HG03025 (cell line): ENCODE measurements at regions not wholly inside any gene's neighbourhood (a gene's known extent, or its start where the extent isn't known, plus 50 kb on each side); places are given as distances from the start of the nearest gene placed in this dataset.

Experiments used
- ATAC-seq: cut with Tn5 transposase; IDR thresholded peaks from one replicate; pipeline ENCODE4 v1.9.1; 2021; ENCODE audit warnings: mild to moderate bottlenecking, moderate library complexity; ENCODE audit not compliant: unreplicated experiment, low FRiP score

DNA sequence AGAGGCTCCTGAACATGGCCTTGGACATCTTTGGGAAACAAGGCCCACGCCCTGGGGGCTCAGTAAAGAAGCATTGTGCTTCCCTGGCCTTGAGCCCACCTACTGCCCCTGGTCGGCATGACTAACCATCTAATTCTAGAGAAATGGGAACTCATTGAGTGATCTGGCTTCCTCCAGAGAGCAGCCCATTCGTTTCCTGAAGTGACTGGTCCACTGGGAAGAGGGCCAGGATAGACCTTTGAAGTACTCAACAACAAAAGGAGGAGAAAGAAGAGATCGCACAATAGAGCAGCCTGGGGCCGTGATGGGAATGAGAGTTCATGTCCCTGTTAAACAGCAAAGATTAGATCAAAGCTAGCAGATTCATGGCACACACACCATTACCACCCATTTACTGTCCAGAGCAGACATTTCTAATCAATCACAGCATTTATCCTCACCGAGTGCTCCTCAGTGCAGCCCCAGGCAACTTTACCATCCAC, 514.4 kb upstream of the PROK2 start:
- ATAC-seq, result no peak

DNA sequence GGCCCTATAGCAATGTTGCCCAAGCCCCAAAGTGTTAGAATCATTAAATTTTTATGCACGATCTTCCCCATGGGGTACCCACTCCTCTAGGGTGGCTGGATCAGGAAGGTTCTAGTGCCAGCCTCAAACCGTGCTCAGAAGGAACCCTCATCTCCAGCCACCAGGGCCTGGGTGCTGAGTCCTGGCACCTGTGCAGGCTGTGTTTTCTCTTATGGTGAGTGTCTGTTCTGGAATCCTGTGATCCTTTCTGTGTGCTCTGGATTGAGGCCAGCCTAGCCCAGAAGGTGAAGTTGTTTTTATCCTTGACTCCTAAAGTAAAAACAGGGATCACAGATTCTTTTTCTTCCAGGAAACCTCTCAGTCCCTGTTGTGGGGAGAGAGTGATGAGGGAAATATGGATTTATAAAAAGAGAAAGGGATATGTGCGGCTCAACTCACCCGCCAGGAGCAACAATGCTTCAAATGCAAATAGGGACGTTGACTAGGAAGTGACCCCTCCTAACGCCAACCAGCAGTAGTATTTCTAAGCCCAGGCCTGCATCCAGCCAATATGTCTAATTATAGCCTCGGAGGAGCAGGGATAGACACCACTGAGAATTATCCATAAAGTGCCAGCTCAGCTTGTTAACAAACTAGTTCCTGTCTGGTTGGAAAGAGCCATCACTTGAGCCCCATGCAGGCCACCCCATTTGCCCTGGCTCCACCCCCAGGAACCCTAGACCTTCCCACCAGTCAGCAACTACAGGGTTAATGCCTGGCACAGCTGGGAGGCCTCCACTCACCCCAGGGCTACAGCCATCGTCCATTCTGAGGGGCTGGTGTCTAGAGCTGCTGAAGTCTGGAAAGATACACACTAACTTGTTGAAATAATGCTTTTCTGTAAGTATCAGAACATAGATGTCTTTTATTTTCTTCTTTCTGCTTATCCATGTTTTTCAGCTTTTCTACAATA, 513.5 kb upstream of the PROK2 start:
- ATAC-seq, result no peak

DNA sequence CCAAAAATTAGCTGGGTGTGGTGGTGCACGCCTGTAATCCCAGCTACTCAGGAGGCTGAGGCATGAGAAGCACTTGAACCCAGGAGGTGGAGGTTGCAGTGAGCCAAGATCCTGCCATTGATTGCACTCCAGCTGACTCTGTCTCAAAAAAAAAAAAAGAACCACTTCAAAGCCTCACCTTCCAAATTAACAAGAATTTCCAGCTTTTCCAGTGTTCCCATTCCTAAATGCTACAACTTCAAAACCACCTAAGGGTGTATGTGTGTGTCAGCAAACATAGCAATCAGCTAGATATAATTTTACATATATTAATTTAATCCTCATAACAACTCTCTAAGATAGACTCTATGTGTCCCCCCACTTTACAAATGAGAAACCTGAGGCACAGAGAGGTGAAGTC, 512.5 kb upstream of the PROK2 start:
- ATAC-seq, result no peak

DNA sequence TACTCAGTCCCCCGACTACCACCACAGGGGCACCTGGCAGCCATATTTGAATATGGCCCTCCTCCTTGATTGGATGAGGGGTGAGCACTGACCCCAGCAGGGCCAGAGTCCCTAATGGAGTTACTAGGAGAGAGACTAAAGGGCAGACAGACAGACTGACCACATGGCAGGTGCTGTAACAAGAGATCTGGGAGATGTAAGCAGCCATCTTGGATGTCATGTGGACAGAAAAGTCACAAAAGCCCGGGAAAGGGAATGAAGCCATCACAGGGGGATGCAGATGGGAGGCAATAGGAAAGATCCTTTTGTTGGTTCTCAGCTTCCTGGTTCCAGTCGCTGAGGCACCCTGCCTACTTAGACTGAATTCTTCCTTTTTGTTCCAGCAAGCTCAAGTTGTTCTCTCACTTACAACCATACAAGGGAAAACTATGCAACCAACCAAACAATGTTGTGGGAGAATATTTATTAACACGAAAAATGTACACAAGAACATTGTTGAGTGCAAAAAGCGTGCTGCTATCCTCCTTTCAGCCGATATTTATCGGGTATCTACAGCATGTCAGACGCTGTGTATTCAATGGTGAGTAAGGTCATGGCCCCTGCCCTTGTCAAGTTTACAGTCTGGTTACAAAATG, 511.6 kb upstream of the PROK2 start:
- no peak for ATAC-seq

DNA sequence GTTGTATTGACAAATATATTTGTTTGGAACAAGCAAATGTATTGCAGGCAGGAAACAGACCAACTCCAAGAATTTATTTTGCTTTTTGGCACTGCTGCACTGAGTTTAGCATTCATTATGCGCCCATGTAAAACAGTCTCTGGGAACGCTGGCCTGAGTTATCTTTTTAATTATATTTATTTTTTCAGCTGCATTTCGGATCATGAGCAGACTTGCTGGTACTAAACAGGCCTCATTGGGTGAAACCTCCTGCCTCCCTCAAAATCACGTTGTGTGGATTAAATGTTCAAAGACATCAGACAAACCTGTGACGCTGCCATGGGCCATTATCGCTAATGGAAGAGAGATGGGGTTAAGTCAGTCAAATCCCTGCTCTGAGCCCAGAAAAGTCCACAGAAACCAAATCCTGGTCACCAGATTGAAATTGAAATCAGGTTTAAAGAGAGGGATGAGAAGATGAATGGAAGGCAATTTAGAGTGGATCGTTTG, 511.1 kb upstream of the PROK2 start:
- ATAC-seq, result no peak

- ATAC-seq, result no peak
Observed at GRCh38 chr3:72295276-72295961, 510.5 kb upstream of the PROK2 start.

GRCh38 chr3:72290859-72291638, 506.1 kb upstream of the PROK2 start:
- ATAC-seq, result no peak

- ATAC-seq, result peak; percentile 19
Observed at GRCh38 chr3:72289692-72290071, 504.7 kb upstream of the PROK2 start.

- peak; percentile 77 for ATAC-seq
Observed at GRCh38 chr3:72288955-72289691, 504.2 kb upstream of the PROK2 start.

- ATAC-seq, result no peak
Observed at GRCh38 chr3:72287956-72288355, 503.0 kb upstream of the PROK2 start.

DNA sequence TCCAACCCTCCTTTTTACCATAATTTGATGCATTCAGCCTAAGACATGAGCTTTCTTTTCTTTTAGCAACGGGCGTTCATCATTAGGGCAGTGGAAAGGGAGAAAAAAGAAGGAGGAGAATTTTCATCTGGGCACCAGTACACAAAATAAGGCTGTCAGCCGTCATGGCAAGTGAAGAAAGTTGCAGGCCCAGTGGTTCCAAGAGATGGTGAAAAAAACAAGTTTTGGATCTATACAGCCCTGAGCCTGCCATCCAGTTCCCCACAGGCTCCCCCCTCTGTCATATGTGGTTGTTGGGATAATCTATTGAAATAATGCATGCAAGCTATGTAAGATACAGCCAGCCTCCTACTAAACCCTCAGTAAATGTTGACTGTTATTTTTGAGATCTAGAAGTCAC, 500.6 kb upstream of the PROK2 start:
- no peak for ATAC-seq

GRCh38 chr3:72284471-72284870, 499.5 kb upstream of the PROK2 start:
- ATAC-seq, result no peak

DNA sequence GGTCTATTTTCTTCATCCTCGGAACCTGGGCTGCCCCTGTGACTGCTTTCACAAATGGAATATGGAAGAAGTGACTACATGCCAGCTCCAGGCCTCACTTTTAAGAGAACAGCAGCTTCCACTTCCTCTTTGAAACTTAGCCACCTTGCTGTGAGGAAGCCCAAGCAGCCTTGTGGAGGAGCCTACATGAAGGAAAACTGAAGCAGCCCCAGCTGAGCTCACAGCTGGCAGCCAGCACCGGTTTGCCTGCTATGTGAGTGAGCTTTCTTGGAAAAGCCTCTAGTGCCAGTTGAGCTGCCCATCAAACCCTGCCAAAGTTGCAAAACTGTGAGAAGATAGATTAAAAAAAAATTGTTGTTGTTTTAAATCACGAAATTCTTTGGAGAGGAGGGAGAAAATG, 498.0 kb upstream of the PROK2 start:
- ATAC-seq, result no peak

- no peak for ATAC-seq
Observed at GRCh38 chr3:72281551-72281950, 496.6 kb upstream of the PROK2 start.

- ATAC-seq, result no peak
Observed at GRCh38 chr3:72280876-72281275, 495.9 kb upstream of the PROK2 start.

DNA sequence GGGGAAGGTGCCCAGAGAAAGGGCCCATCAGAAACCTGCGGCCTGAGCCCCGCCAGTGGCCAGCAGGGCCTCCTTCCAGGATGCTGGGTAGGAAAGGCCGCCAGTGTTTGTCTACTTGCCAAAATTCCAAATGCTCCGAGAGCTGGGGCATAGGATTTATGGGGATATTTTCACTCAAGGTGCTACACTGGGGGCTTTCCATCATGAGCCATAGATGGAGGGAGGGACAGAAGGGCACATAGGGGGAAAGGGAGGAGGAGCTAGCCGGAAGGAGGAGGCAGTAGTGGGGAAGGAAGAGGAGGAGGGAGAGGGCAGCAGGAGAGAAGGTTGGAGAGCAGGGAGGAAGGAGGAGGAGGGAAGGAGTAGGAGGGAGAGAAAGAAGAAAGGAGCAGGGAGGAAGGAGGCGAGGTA, 494.7 kb upstream of the PROK2 start:
- ATAC-seq, result no peak

DNA sequence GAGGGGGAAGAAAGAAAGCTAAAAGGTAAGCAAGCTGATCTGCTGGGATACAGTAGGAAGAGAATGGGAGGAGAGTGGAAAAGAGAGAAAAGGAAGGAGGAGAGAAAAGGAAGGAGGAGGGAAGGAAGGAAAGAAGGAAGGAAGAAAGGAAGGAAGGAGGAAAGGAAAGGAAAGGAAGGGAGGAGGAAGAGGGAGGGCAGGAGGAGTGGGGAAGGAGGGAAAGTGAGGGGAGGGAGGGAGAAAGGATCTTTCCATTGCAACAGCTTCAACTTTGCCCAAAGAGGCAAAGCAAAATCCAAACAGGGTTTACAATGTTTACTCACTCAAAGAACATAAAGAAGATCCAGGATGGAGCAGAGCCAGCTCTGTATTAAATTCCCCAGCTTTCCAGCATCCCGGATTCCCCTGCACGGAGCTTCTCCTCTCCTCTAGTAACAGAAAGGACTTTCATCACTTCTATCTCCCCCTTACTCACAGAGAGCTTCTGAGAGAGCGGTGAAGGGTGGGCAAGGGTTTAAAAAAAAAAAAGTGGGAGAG, 494.2 kb upstream of the PROK2 start:
- no peak for ATAC-seq

DNA sequence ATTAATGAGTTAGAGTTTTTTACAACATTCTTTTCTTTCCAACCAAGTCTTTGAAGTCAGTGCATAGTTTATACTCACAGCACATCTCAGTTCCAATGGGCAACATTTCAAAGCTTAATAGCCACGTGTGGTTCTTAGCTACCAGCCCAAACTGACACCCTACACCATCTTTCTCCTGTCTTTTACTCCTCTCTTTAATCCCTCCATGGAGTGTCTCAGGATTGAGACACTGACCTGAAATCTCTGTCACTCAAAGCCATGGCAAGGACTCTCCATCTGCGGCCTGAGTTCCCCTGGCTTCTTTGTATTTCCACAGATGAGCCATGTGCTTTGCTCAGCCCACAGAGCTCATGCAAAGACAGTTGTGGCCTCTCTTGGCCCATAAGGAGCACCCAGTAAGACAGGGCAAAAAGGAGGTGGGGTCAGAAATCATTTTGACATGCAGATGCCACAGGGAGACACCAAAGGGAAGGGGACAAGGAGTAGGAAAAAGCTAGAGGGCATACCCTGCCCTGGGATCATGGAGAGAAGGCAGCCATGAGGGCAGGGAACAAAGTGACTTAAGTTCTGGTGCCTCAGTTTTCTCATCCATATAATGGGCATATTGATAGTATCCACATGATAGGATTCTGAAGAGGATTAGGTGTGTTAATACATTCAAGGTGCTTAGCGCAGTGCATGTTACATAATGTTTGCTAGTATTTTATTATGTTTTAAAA, 493.6 kb upstream of the PROK2 start:
- ATAC-seq, result no peak

- no peak for ATAC-seq
Observed at GRCh38 chr3:72277710-72278109, 492.8 kb upstream of the PROK2 start.
